Sciatic nerve (tissue), 2 donors: ENCODE measurements at regions not wholly inside any gene's neighbourhood (a gene's known extent, or its start where the extent isn't known, plus 50 kb on each side); places are given as distances from the start of the nearest gene placed in this dataset.
"Not testable (repeated sequence)": the region's sequence is repeated elsewhere in the genome, so short reads cannot be mapped to it uniquely, and the experiment has no call there.

Experiments used
- ATAC-seq: fragments of 200-7000 bp; cut with Tn5 transposase; one replicate; pipeline ENCODE4 v1.9.1; 2020; ENCODE audit warnings: mild to moderate bottlenecking, moderate library complexity
- DNase-seq: peaks from one replicate; pipeline ENCODE4 v3.0.0-alpha.2; 2020; ENCODE audit warnings: low spot score
- intact Hi-C: fragments of 100-400 bp; cut with DNase I; formaldehyde crosslinking; loops from one replicate; pipeline ENCODE4 v1.14.2; 2022
- donor health status: DM: no; HTN: no; CAD: no.
- donor health status: DM: no; HTN: no; CAD: no.

DNA sequence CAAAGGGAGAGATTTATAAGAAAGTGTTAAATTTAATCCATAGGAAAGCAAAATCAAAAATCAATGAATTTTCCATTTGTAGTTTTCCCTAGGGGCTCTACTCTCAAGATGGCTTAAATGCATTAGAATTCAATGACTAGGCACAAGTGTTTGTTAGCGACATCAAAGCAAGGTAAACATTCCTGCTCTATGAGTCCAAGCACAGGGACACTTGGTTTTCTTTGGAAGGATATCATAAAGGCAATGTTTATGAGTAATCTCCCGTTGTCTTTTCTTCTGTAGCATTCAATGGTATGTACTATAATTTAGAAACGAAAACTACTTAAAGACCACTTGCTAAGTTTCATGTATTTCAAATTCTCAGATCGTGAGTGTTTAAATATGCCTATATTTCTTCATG is 54.8 kb upstream of the ZNF717 start:
- ATAC-seq, DNase-seq, intact Hi-C loops: not testable (repeated sequence)

DNA sequence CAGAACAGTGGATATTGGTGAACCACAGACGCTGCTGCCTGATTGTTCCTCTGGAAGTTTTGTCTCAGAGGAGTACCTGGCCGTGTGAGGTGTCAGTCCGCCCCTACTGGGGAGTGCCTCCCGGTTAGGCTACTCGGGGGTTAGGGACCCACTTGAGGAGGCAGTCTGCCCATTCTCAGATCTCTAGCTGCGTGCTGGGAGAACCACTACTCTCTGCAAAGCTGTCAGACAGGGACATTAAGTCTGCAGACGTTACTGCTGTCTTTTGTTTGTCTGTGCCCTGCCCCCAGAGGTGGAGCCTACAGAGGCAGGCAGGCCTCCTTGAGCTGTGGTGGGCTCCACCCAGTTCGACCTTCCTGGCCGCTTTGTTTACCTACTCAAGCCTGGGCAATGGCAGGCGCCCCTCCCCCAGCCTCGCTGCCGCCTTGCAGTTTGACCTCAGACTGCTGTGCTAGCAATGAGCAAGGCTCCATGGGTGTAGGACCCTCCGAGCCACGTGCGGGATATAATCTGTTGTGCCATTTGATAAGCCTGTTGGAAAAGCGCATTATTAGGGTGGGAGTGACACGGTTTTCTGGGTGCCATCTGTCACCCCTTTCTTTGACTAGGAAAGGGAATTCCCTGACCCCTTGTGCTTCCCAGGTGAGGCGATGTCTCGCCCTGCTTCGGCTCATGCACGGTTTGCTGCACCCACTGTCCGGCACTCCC is 65.1 kb upstream of the ZNF717 start:
- DNase-seq, intact Hi-C loops, ATAC-seq: not testable (repeated sequence)

DNA sequence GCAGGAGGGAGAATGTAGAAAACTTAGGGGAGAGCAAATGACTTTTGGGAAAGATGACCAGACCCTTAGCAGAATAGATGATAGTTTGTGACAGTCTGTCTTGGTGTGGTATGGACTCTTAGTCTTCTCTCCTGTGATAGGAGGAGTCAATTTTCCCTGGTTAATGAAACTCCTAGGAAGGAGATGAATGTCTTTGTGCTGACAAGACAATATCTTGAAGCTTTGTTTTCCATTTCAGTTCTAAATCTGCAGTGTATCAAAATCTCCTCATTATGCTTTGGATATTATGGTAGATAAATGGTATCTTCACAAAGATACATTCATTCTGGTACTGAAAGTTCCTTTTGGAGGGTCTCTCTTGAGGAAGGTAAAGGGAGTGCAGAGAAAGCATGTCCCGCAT is 77.8 kb upstream of the ZNF717 start:
- intact Hi-C loops: no loop called here
- DNase-seq: no peak
- ATAC-seq: no peak

DNA sequence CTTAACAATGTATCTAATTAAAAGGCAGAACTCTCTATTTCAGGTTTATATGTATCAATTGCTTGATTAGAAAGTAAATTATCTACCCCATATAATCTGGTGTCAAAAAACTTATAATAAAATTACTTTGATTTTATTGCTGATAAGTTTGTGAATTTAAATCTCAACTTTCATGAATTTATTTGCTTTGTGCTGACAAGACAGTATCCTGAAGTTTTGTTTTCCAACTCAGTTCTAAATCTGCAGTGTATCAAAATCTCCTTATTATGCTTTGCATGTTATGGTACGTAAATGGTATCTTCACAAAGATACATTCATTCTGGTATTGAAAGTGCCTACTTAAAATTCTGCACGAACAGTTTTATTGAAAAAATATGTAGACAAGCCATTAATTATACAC is 78.5 kb upstream of the ZNF717 start:
- intact Hi-C loops: no loop called here
- no peak for DNase-seq
- ATAC-seq: no peak

DNA sequence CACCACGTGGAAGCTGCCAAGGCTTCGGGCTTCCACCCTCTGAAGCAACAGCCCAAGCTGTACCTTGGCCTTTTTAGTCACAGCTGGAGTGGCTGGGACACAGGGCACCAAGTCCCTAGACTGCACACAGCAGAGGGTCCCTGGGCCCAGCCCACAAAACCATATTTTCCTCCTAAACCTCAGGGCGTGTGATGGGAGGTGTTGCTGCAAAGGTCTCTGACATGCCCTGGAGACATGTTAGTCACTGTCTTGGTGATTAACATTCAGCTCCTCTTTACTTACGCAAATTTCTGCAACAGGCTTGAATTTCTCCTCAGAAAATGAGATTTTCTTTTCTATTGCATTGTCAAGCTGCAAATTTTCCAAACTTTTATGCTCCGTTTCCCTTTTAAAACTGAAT is 98.4 kb upstream of the ZNF717 start:
- ATAC-seq, intact Hi-C loops, DNase-seq: not testable (repeated sequence)

DNA sequence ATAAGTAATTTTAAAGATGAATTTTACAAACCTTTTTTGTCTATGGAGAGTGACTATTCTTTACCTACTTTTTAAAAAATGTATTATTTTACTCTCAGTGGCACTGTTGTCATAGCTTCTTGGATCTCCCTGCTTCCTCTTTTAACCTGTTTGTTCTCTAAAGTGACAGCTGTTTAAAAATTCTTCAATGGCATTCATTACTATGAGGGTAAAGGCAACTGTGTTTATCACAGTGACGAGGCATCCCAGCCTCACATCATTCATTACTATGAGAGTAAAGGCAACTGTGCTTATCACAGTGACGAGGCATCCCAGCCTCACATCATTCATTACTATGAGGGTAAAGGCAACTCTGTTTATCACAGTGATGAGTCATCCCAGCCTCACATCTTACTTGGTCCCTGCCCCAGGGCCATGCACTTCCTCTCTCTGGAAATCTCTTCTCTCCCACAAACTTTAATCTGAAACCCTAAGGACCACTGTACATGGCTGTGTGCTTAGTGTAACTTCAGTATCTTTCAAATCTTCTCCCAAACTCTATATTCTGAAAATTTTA is 101.7 kb upstream of the ZNF717 start:
- ATAC-seq (no peak), DNase-seq (no peak)
- intact Hi-C loops: no loop called here

DNA sequence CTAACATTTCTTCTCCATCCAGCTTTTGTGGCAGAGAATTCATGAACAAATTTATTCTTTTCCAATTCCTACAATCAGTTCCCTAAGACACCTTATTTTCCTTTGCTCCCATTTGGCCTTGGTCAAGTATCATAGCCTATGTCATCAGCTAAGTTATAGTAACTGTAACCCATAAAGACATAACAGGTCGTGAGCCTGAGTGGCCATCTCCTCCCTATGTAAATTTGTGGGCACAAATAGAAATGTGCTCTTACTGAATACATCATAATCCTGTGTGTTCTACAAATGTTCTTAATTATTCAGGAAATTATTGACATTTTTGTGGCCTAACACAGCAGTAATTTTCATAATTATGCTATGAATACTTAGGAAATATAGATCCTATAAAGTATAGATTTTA is 108.9 kb upstream of the ZNF717 start:
- ATAC-seq: no peak
- intact Hi-C loops: no loop called here
- DNase-seq: no peak

DNA sequence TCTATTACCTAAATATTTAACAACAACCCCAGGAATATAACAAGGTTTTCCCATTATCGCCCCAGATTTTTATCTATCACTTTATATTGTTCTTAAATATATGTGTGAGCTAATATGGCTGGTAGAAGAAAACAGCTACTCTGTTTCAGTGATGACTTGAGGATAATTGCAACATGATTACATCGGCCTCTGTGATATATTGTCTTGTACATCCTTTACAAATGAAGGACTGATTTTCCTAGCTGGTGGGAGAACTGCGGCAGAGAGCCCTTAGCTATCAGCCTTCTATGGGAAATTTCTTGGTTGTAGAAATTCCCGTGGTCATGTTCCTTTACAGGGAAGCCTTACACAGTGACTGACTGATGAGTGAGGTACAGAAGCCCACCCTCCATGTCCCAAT is 110.9 kb upstream of the ZNF717 start:
- no peak for ATAC-seq
- intact Hi-C loops: no loop called here

DNA sequence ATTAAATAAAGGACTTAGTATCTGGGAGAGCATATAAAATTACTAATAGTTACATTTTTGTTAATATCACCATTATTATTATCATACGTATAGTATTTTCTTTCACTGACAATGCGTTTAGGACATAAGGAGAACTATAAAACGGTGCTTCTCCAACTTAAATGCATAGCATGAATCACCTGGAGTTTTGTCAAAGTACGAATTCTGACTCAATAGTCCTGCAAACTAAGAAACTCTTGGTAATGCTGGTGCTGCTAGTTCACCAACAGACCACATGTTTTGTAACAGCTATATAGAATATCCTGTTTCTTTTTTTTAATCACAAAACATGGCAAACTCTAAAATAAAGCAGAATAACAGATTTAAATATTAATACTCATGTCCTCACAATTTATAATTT is 116.1 kb upstream of the ZNF717 start:
- DNase-seq: not testable (repeated sequence)

More for the DNA sequence above, 110.9 kb upstream of the ZNF717 start:
- DNase-seq: no peak

DNA sequence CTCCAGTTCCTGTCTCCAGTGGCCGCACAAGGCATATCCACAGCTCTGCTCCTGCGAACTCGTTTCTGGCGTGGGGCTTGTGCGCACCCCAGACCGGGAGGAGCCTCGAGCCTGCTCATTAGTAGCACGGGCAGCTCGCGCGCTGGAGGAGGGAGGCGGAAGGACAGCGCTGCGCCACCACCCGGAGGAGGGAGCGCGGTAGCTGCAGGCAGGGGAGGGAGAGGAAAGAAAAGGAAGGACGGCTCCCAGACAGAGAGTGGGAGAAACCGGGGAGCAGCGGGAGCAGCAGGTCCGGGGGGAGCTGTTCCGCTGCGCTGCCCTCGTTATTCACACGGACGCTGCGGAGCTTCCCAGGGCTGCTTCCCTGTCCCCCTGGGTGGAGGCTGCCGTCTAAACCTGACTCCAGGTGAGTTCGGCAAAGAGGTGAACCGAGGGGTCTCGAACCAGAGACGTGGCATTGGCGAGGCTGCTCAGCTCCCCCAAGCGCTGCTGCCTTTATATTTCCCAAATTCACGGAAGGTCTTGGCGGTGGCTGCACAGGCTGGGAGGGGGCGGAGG is 121.3 kb upstream of the ZNF717 start:
- no peak for DNase-seq
- no peak for ATAC-seq
- intact Hi-C loops: no loop called here

More for the DNA sequence above, 116.1 kb upstream of the ZNF717 start:
- intact Hi-C loops, ATAC-seq: not testable (repeated sequence)

DNA sequence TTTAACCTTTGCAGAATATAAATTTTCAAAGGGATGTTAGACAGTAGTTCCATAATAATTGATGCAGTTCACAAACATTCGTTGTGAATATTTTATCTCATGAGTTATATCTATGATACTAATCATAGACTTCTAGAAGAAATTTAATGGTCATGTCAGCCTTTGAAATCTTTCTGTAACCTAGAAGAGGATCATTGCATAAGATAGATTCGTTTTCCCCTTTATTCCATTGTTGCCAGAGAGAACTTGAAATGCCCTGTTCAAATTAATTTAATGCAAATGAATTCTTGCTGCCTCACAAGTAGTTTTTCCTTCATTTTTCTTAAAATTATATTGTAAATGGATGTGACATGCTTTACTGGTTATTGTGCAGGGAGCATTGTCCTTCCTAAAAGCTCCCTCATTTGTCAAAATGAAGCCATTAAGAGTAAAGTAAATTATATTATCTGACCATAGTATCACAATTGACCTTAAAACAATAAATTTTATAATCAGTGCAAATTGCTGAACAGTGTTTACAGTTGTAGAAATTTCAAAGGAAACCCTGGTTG is 128.5 kb upstream of the ZNF717 start:
- intact Hi-C loops: no loop called here
- DNase-seq: no peak
- no peak for ATAC-seq

DNA sequence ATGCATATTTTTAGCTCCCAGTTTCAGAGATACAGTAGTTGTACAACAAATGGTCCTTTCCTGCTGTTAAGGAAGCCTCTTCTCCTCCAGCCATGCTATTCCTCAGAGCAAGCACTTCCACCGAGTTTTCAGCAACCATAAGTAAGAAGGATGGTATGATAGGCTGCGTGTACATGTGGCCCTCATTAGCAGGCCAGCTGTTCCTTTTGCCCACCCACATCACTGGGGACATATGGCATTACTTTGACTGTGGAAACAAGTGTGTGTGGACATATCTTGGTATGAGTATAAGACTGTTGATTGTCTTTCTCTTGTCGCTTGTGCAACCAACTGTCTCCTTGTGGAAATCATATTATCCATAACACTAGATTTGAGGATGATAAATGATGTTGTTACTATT is 129.4 kb upstream of the ZNF717 start:
- DNase-seq, ATAC-seq, intact Hi-C loops: not testable (repeated sequence)

DNA sequence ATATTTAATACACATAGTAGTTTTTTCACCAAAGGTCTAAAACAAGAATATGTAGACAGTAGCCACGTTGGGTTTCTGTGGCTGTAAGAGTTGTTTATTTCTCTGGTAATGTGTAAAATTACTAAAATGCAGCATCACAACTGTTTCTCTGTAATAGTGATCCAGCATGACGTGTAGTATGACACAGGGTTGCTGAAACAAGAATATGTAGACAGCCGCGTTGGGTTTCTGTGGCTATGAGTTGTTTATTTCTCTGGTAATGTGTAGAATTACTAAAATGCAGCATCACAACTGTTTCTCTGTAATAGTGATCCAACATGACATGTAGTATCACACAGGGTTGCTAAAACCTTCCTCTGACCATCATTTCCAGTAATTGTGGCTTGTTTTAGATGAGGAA is 153.6 kb upstream of the ZNF717 start:
- intact Hi-C loops: no loop called here
- DNase-seq: no peak
- ATAC-seq: no peak

DNA sequence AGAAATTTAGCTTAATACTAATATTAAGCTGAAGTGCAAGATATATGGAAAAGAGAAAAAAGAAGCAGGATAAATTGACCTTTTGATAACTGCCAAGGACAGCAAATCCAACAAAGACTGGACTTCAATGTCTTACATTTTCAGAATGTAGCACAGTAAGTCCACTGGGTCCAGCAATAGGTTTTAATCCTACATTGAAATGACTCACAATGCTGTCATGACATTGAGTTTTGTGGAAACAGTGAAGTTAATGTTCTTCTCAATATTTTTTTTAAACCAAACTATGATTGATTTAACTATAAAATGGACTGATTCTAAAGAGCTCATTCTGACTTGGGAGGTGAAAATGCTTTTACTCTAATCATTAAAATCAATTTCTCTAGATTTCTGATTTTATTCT is 166.6 kb upstream of the ZNF717 start:
- ATAC-seq: no peak
- DNase-seq: no peak
- intact Hi-C loops: no loop called here

DNA sequence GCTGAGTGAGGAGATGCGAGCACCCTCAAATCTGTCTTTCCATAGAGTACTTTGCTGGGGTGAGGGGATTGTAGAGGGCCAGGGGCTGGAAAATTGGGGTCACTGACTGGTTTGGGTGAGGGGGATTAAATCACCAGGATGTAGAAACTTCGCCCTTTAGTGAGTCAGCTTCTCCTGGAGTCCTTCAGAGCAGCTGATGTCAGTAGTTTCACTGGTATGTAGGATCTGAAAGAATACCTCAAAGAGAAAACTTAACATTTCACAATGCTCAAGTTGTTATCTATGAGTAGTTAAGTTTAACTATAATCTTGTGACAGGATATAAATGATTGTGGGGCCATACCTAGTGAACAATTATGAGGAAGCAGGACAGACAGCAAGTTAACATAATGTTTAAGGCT is 174.7 kb upstream of the ZNF717 start:
- DNase-seq, intact Hi-C loops, ATAC-seq: not testable (repeated sequence)

DNA sequence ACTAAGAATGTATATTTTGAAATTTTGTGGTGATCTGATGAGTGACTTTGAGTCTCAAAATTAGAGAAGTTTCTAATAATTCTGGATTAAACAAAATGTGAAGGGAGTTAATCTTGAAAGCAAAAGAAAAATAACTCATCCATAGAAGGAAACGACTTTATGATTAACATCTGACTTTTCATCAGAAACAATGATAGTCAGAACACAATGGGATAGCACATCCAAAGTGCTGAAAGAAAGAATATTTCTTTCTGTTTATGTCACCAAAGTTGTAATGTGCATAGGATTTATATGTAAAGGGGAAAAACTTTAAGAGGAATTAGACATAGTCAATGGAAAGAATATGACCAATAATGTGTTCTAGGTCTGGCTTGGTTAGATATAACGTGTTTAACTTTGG is 176.7 kb upstream of the ZNF717 start:
- ATAC-seq, DNase-seq, intact Hi-C loops: not testable (repeated sequence)

DNA sequence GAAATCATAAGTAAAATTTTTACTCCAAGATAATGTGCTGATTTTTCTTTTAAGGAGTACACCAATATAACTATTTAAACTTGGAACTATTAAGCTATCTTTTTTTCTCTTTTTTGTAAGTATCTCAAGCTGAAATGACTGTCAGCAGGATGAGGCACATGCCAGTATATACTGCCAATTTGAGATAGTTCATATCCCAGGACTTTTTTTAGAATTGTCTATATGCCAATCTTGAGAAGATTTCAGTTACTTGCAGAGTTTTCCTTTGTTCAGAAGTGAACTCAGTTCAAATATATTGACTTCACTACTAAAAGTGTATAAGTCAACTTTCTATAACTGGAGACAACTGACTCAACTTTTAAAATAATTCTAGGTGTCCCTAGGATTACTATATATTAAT is 181.7 kb upstream of the ZNF717 start:
- DNase-seq: no peak
- intact Hi-C loops: no loop called here
- no peak for ATAC-seq

DNA sequence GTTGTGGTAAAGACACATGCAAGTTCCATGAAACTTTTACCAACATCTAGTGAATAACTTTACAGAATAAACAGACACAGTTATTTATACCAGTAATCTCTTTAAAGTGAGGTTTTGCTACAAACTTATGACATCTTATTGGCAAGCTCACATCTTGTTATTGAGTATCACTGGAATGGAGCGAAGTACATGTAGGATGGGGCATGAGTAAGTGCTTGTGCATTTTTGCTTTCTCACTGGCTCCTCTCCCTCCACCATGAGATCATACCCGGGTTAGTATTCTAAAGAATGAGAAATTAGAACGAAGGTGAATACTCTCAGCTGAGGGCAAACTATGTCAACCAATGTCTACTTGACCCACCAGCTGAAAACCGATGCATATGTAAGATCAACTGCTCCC is 193.3 kb upstream of the ZNF717 start:
- intact Hi-C loops: no loop called here
- no peak for DNase-seq
- ATAC-seq: no peak

DNA sequence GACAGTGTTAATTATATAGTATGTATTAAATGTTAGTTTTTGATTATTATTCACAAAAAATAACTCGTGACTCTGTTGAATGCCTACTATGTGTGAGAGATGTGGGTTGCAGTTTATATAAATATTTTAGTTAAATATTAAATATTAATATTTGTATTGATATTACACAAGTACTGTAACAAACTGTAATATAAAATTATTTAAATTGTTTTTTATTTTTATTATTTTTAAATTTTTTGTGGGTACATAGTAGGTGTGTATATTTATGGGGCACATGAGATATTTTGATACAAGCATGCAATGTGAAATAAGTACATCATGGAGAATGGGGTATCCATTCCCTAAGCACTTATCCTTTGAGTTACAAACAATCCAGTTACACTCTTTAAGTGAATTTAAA is 196.1 kb upstream of the ZNF717 start:
- ATAC-seq (no peak), DNase-seq (no peak)

DNA sequence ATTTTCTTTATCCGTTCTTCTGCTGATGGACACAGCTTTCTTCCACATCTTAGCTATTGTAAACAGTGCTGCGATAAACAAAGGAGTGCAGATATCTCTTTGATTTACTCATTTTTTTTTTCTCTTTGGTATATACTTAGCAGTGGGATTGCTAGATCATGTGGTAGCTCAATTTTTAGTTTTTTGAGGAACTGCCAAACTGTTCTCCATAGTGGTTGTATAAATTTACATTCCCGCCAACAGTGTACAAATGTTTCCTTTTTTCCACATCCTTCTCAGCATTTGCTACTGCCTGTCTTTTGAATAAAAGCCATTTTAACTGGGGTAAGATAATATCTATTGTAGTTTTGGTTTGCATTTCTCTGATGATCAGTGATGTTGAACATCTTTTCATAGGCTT is 196.8 kb upstream of the ZNF717 start:
- intact Hi-C loops: no loop called here

More for the DNA sequence above, 196.1 kb upstream of the ZNF717 start:
- intact Hi-C loops: no loop called here

More for the DNA sequence above, 196.8 kb upstream of the ZNF717 start:
- DNase-seq (no peak), ATAC-seq (no peak)
